SK-N-SH treated with all-trans-retinoic acid at 6 μM for 48 hours (cell line): ENCODE measurements at regions not wholly inside any gene's neighbourhood (a gene's known extent, or its start where the extent isn't known, plus 50 kb on each side); places are given as distances from the start of the nearest gene placed in this dataset.

Experiments
- ATAC-seq: fragments of 200-7000 bp; cut with Tn5 transposase; 3 replicates; pipeline ENCODE4 v1.9.1; 2020; ENCODE audit warnings: mild to moderate bottlenecking, moderate library complexity
- ARNTL ChIP-seq: fragments of 450-650 bp; formaldehyde crosslinking; IDR thresholded peaks from 2 replicates; pipeline ENCODE4 v1.5.0; 2020; ENCODE audit warnings: low read depth, mild to moderate bottlenecking, moderate library complexity, borderline replicate concordance
- BACH2 ChIP-seq: fragments of 250-450 bp; sonication (Bioruptor Pico); IDR thresholded peaks from 2 replicates; pipeline ENCODE4 v1.9.0; 2021; ENCODE audit warnings: mild to moderate bottlenecking, borderline replicate concordance
- CSDC2 ChIP-seq: fragments of 250-450 bp; sonication (Bioruptor Pico); IDR thresholded peaks from 2 replicates; pipeline ENCODE4 v1.5.0; 2020; ENCODE audit warnings: mild to moderate bottlenecking, moderate library complexity
- CSRNP3 ChIP-seq: fragments of 250-450 bp; sonication (Bioruptor Pico); IDR thresholded peaks from 2 replicates; pipeline ENCODE4 v1.5.1; 2021; ENCODE audit warnings: mild to moderate bottlenecking, moderate library complexity
- ESRRG ChIP-seq: fragments of 250-450 bp; sonication (Bioruptor Pico); IDR thresholded peaks from 2 replicates; pipeline ENCODE4 v1.6.1; 2021; ENCODE audit warnings: mild to moderate bottlenecking
- GLIS3 ChIP-seq: fragments of 250-450 bp; sonication (Bioruptor Pico); IDR thresholded peaks from 2 replicates; pipeline ENCODE4 v1.5.0; 2020; ENCODE audit warnings: mild to moderate bottlenecking, moderate library complexity
- ISL1 ChIP-seq: fragments of 250-450 bp; sonication (Bioruptor Pico); IDR thresholded peaks from 2 replicates; pipeline ENCODE4 v2.1.2; 2022; ENCODE audit warnings: mild to moderate bottlenecking, moderate library complexity
- OSR1 ChIP-seq: fragments of 250-450 bp; sonication (Bioruptor Pico); IDR thresholded peaks from 2 replicates; pipeline ENCODE4 v1.8.0; 2022; ENCODE audit warnings: moderate library complexity, mild to moderate bottlenecking, inconsistent platforms
- PATZ1 ChIP-seq: fragments of 250-450 bp; sonication (Bioruptor Pico); IDR thresholded peaks from 2 replicates; pipeline ENCODE4 v1.8.0; 2020; ENCODE audit warnings: mild to moderate bottlenecking, moderate library complexity, borderline replicate concordance
- POU6F1 ChIP-seq: fragments of 250-450 bp; sonication (Bioruptor Pico); IDR thresholded peaks from 2 replicates; pipeline ENCODE4 v1.8.0; 2021; ENCODE audit warnings: low read depth, mild to moderate bottlenecking, moderate library complexity, borderline replicate concordance
- PPARA ChIP-seq: fragments of 250-450 bp; sonication (Bioruptor Pico); IDR thresholded peaks from 2 replicates; pipeline ENCODE4 v1.5.0; 2020; ENCODE audit warnings: mild to moderate bottlenecking, borderline replicate concordance
- SNAI2 ChIP-seq: fragments of 250-450 bp; sonication (Bioruptor Pico); IDR thresholded peaks from 2 replicates; pipeline ENCODE4 v1.5.0; 2020; ENCODE audit warnings: mild to moderate bottlenecking, moderate library complexity
- TCF4 ChIP-seq: fragments of 250-450 bp; sonication (Bioruptor Pico); IDR thresholded peaks from 2 replicates; pipeline ENCODE4 v1.8.0; 2021; ENCODE audit warnings: mild to moderate bottlenecking, moderate library complexity, borderline replicate concordance
- TOX ChIP-seq: fragments of 250-450 bp; sonication (Bioruptor Pico); IDR thresholded peaks from 2 replicates; pipeline ENCODE4 v1.8.0; 2021; ENCODE audit warnings: mild to moderate bottlenecking, moderate library complexity, borderline replicate concordance
- TSHZ2 ChIP-seq: fragments of 250-450 bp; sonication (Bioruptor Pico); IDR thresholded peaks from 2 replicates; pipeline ENCODE4 v1.5.0; 2020; ENCODE audit warnings: mild to moderate bottlenecking, moderate library complexity
- ZC3H10 ChIP-seq: fragments of 250-450 bp; sonication (Bioruptor Pico); IDR thresholded peaks from 2 replicates; pipeline ENCODE4 v1.5.1; 2021; ENCODE audit warnings: mild to moderate bottlenecking, moderate library complexity
- ZFP3 ChIP-seq: fragments of 250-450 bp; sonication (Bioruptor Pico); IDR thresholded peaks from 2 replicates; pipeline ENCODE4 v1.5.0; 2020; ENCODE audit warnings: mild to moderate bottlenecking, moderate library complexity
- ZFP30 ChIP-seq: fragments of 450-650 bp; formaldehyde crosslinking; IDR thresholded peaks from 2 replicates; pipeline ENCODE4 v1.5.0; 2022; ENCODE audit warnings: mild to moderate bottlenecking, moderate library complexity
- ZNF565 ChIP-seq: fragments of 450-650 bp; formaldehyde crosslinking; conservative IDR thresholded peaks from 2 replicates; pipeline ENCODE4 v1.5.0; 2020; ENCODE audit warnings: low read depth, mild to moderate bottlenecking, moderate library complexity
- ZNF70 ChIP-seq: fragments of 450-650 bp; formaldehyde crosslinking; IDR thresholded peaks from 2 replicates; pipeline ENCODE4 v1.5.0; 2020; ENCODE audit warnings: mild to moderate bottlenecking, moderate library complexity
- ZNF8 ChIP-seq: fragments of 450-650 bp; formaldehyde crosslinking; IDR thresholded peaks from 2 replicates; pipeline ENCODE4 v1.5.0; 2020; ENCODE audit warnings: mild to moderate bottlenecking, moderate library complexity
- TF ChIP-seq, protein P1 (sequence below): fragments of 250-450 bp; sonication (Bioruptor Pico); IDR thresholded peaks from 2 replicates; pipeline ENCODE4 v1.5.1; 2020; ENCODE audit warnings: low read depth, mild to moderate bottlenecking, moderate library complexity

GRCh38 chr15:31585240-31585639 lies 258.6 kb downstream of the KLF13 start:
- TF ChIP-seq, protein P1, sequence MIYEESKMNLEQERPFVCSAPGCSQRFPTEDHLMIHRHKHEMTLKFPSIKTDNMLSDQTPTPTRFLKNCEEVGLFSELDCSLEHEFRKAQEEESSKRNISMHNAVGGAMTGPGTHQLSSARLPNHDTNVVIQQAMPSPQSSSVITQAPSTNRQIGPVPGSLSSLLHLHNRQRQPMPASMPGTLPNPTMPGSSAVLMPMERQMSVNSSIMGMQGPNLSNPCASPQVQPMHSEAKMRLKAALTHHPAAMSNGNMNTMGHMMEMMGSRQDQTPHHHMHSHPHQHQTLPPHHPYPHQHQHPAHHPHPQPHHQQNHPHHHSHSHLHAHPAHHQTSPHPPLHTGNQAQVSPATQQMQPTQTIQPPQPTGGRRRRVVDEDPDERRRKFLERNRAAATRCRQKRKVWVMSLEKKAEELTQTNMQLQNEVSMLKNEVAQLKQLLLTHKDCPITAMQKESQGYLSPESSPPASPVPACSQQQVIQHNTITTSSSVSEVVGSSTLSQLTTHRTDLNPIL (CRISPR knock-in tag): no peak
- TF ChIP-seq GLIS3 (CRISPR knock-in tag): no peak
- TF ChIP-seq ZC3H10 (CRISPR knock-in tag): no peak
- TF ChIP-seq SNAI2 (CRISPR knock-in tag): no peak
- TF ChIP-seq ZNF8 (CRISPR knock-in tag): no peak
- TF ChIP-seq ARNTL (CRISPR knock-in tag): no peak
- no peak for TF ChIP-seq TOX
- TF ChIP-seq ESRRG: no peak
- no peak for TF ChIP-seq ISL1
- no peak for TF ChIP-seq PATZ1 (CRISPR knock-in tag)
- no peak for TF ChIP-seq OSR1
- no peak for TF ChIP-seq POU6F1 (CRISPR knock-in tag)
- no peak for TF ChIP-seq BACH2 (CRISPR knock-in tag)
- no peak for TF ChIP-seq ZFP30 (CRISPR knock-in tag)
- no peak for TF ChIP-seq ZNF70
- TF ChIP-seq, all 23 proteins: peak for 0
- no peak for ATAC-seq

DNA sequence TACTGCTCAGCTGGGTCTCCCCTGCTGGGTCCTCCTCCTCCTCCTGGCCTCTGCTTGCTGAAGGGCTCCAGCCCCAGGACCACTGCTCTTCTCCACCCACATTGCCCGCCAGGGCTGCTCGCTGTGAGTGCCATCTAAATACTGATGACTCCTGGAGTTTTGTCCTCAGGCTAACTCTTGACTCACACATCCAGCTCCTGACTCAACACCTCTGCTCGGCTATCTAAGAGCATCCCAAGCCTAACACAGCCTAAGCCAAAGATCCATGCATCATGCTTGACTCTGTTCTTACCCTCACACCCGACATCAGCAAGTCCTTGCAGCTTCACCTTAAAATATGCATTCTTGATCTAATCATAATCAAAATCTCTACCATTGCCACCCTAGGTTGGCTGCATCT lies 260.2 kb downstream of the KLF13 start:
- TF ChIP-seq ZFP3 (CRISPR knock-in tag) (no peak), OSR1 (no peak), CSRNP3 (CRISPR knock-in tag) (no peak), CSDC2 (CRISPR knock-in tag) (no peak), ZNF565 (CRISPR knock-in tag) (no peak), PATZ1 (CRISPR knock-in tag) (no peak), TCF4 (CRISPR knock-in tag) (no peak), ZNF8 (CRISPR knock-in tag) (no peak), ZNF70 (no peak), GLIS3 (CRISPR knock-in tag) (no peak), ZC3H10 (CRISPR knock-in tag) (no peak)
- TF ChIP-seq, all 23 proteins: peak for 0
- no peak for ATAC-seq

DNA sequence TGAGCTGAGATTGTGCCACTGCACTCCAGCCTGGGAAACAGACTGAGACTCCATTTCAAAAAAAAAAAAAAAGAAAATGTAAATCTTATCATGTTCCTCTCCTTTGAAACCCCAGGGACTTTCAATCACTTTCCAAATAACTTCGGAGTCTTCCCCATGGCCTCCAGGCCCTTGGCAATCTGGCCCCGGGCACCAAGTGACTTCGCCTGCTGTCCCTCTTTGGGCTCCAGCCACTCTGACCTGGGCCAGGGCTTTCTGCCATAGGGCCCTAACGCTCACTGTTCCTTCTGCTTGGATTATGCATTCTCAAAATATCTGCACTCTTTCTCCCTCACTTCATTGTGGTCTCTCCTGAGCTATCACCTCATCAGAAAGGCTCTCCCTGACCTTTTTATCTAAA lies 260.9 kb downstream of the KLF13 start:
- ATAC-seq: no peak
- TF ChIP-seq POU6F1 (CRISPR knock-in tag): no peak
- no peak for TF ChIP-seq ARNTL (CRISPR knock-in tag)
- TF ChIP-seq PPARA: no peak
- no peak for TF ChIP-seq TSHZ2
- no peak for TF ChIP-seq ZNF565 (CRISPR knock-in tag)
- no peak for TF ChIP-seq PATZ1 (CRISPR knock-in tag)
- TF ChIP-seq OSR1: no peak
- TF ChIP-seq ZFP3 (CRISPR knock-in tag): no peak
- no peak for TF ChIP-seq ISL1
